PC-3 (cell line): ENCODE measurements at regions not wholly inside any gene's neighbourhood (a gene's known extent, or its start where the extent isn't known, plus 50 kb on each side); places are given as distances from the start of the nearest gene placed in this dataset.

Source experiments
- EZH2phosphoT487 ChIP-seq: fragments of 300-600 bp; sonication (generic); IDR thresholded peaks from 2 replicates; pipeline ENCODE4 v1.6.1; 2018; ENCODE audit warnings: mild to moderate bottlenecking, antibody characterized with exemption, low read length, borderline replicate concordance
- TF ChIP-seq, protein P1 (sequence below): fragments of 300-600 bp; sonication (generic); conservative IDR thresholded peaks from 2 replicates; pipeline ENCODE4 v1.5.1; 2017; ENCODE audit warnings: antibody characterized with exemption, low read depth, mild to moderate bottlenecking, low read length

DNA sequence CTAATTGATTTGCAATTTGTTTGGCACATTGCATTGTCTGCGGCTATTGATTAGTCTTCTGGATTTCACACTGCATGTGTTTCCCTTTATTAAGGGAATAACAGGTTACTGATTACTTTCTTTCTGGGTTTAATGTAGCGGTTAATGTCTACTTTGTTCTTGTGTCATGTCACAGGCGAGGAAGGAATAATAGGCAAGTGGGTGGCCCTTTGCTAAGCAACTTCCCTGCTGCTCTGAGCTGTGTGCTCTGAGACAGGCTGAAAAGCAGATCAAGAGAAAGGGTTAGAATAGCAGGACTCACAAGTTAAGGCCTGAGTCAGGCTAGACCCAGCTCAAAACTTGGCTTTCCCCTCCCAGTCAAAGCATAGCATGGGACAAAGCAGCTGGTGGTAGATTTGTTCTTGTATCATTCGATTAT, 77.2 kb downstream of the NKX2-1 start:
- TF ChIP-seq, protein P1, sequence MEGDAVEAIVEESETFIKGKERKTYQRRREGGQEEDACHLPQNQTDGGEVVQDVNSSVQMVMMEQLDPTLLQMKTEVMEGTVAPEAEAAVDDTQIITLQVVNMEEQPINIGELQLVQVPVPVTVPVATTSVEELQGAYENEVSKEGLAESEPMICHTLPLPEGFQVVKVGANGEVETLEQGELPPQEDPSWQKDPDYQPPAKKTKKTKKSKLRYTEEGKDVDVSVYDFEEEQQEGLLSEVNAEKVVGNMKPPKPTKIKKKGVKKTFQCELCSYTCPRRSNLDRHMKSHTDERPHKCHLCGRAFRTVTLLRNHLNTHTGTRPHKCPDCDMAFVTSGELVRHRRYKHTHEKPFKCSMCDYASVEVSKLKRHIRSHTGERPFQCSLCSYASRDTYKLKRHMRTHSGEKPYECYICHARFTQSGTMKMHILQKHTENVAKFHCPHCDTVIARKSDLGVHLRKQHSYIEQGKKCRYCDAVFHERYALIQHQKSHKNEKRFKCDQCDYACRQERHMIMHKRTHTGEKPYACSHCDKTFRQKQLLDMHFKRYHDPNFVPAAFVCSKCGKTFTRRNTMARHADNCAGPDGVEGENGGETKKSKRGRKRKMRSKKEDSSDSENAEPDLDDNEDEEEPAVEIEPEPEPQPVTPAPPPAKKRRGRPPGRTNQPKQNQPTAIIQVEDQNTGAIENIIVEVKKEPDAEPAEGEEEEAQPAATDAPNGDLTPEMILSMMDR = no peak
- TF ChIP-seq EZH2phosphoT487 = no peak
